ENCODE measurements at regions not wholly inside any gene's neighbourhood (a gene's known extent, or its start where the extent isn't known, plus 50 kb on each side); places are given as distances from the start of the nearest gene placed in this dataset.
"Not testable (repeated sequence)": the region's sequence is repeated elsewhere in the genome, so short reads cannot be mapped to it uniquely, and the experiment has no call there.

GRCh38 chr16:16448423-16448822 lies 69.5 kb downstream of the NPIPA7 start:
- H3K4me3 ChIP-seq, H3K4me1 ChIP-seq, H3K36me3 ChIP-seq: not testable (repeated sequence)

GRCh38 chr16:16449712-16450237 lies 70.8 kb downstream of the NPIPA7 start:
- H3K9me3 ChIP-seq; H3K27me3 ChIP-seq; DNase-seq; H3K27ac ChIP-seq; intact Hi-C loops (cut with DNase I; ENCODE audit: low total_unique reads); H3K4me3 ChIP-seq; H3K4me1 ChIP-seq; H3K36me3 ChIP-seq: not testable (repeated sequence)

More at GRCh38 chr16:16448423-16448822, 69.5 kb downstream of the NPIPA7 start:
- H3K27me3 ChIP-seq; DNase-seq; intact Hi-C loops (cut with DNase I; ENCODE audit: low total_unique reads); H3K9me3 ChIP-seq; H3K27ac ChIP-seq: not testable (repeated sequence)

- H3K9me3 ChIP-seq; H3K4me1 ChIP-seq; H3K36me3 ChIP-seq; H3K27me3 ChIP-seq; intact Hi-C loops (cut with DNase I; ENCODE audit: low total_unique reads); DNase-seq; H3K4me3 ChIP-seq; H3K27ac ChIP-seq: not testable (repeated sequence)
Measured at GRCh38 chr16:16451721-16452410, 72.9 kb downstream of the NPIPA7 start.

- H3K27ac ChIP-seq; H3K27me3 ChIP-seq; H3K4me1 ChIP-seq; H3K9me3 ChIP-seq; intact Hi-C loops (cut with DNase I; ENCODE audit: low total_unique reads); H3K4me3 ChIP-seq; H3K36me3 ChIP-seq; DNase-seq: not testable (repeated sequence)
Measured at GRCh38 chr16:16458579-16458978, 79.6 kb downstream of the NPIPA7 start.

DNA sequence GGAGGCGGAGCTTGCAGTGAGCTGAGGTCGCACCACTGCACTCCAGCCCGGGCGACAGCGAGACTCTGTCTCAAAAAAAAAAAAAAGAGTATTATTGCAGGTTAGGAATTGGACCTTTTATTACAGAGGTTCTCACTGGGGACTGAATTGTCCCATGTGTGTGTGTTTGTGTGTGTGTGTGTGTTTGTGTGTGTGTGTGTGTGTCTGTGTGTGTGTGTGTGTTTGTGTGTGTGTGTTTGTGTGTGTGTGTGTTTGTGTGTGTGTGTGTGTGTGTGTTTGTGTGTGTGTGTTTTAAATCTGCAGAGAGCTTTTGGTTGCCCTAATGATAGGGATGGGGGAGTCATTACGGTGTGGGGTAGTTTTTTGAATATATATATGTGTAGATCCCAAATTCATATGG lies 84.9 kb downstream of the NPIPA7 start:
- H3K9me3 ChIP-seq; H3K27me3 ChIP-seq; H3K4me1 ChIP-seq; DNase-seq; intact Hi-C loops (cut with DNase I; ENCODE audit: low total_unique reads); H3K4me3 ChIP-seq; H3K36me3 ChIP-seq; H3K27ac ChIP-seq: not testable (repeated sequence)

GRCh38 chr16:16488919-16489318 lies 110.0 kb downstream of the NPIPA7 start:
- H3K9me3 ChIP-seq; intact Hi-C loops (cut with DNase I; ENCODE audit: low total_unique reads); H3K36me3 ChIP-seq; H3K27ac ChIP-seq; DNase-seq; H3K27me3 ChIP-seq; H3K4me3 ChIP-seq; H3K4me1 ChIP-seq: not testable (repeated sequence)

GRCh38 chr16:16489466-16489865 lies 110.5 kb downstream of the NPIPA7 start:
- H3K9me3 ChIP-seq; intact Hi-C loops (cut with DNase I; ENCODE audit: low total_unique reads); H3K4me1 ChIP-seq; H3K36me3 ChIP-seq; H3K4me3 ChIP-seq; H3K27ac ChIP-seq; H3K27me3 ChIP-seq; DNase-seq: not testable (repeated sequence)

- H3K4me1 ChIP-seq; H3K36me3 ChIP-seq; H3K9me3 ChIP-seq; intact Hi-C loops (cut with DNase I; ENCODE audit: low total_unique reads); H3K27ac ChIP-seq; H3K27me3 ChIP-seq; H3K4me3 ChIP-seq; DNase-seq: not testable (repeated sequence)
Measured at GRCh38 chr16:16494114-16494513, 115.2 kb downstream of the NPIPA7 start.

GRCh38 chr16:16494998-16495397 lies 116.1 kb downstream of the NPIPA7 start:
- H3K27ac ChIP-seq; H3K36me3 ChIP-seq; DNase-seq; H3K4me1 ChIP-seq; H3K4me3 ChIP-seq; H3K27me3 ChIP-seq; H3K9me3 ChIP-seq; intact Hi-C loops (cut with DNase I; ENCODE audit: low total_unique reads): not testable (repeated sequence)

GRCh38 chr16:16499875-16500274 lies 120.9 kb downstream of the NPIPA7 start:
- intact Hi-C loops (cut with DNase I; ENCODE audit: low total_unique reads); DNase-seq: not testable (repeated sequence)

GRCh38 chr16:16507041-16507440 lies 128.1 kb downstream of the NPIPA7 start:
- H3K9me3 ChIP-seq; H3K4me1 ChIP-seq; H3K27me3 ChIP-seq; H3K36me3 ChIP-seq; H3K27ac ChIP-seq; H3K4me3 ChIP-seq; intact Hi-C loops (cut with DNase I; ENCODE audit: low total_unique reads); DNase-seq: not testable (repeated sequence)

More at GRCh38 chr16:16499875-16500274, 120.9 kb downstream of the NPIPA7 start:
- not testable (repeated sequence) for H3K27ac ChIP-seq, H3K4me1 ChIP-seq, H3K4me3 ChIP-seq, H3K36me3 ChIP-seq, H3K27me3 ChIP-seq, H3K9me3 ChIP-seq

GRCh38 chr16:16508344-16508743 lies 129.4 kb downstream of the NPIPA7 start:
- H3K27ac ChIP-seq; DNase-seq; H3K36me3 ChIP-seq; intact Hi-C loops (cut with DNase I; ENCODE audit: low total_unique reads); H3K27me3 ChIP-seq; H3K9me3 ChIP-seq; H3K4me1 ChIP-seq; H3K4me3 ChIP-seq: not testable (repeated sequence)

DNA sequence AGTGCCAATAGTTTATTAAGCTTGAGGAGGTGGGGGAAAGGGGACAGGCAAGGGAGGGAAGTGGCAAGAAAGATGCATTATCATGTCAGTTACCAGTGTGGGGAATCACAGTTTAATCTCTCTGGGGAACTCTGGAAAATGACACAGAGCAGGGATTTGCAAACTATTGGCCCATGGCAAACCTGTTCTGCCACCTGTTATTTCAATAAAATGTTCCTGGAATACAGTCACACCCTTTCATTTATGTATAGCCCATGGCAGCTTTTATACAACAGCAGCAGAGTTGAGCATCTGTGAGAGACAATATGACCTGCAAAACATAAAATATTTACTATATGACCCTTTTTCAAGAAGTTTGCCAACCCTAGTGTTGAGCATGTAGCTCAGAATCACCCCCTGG lies 140.5 kb downstream of the NPIPA7 start:
- H3K4me1 ChIP-seq; H3K36me3 ChIP-seq; intact Hi-C loops (cut with DNase I; ENCODE audit: low total_unique reads); H3K4me3 ChIP-seq; H3K9me3 ChIP-seq; DNase-seq; H3K27ac ChIP-seq; H3K27me3 ChIP-seq: not testable (repeated sequence)

Measured in uterus (tissue), 3 donors.